HepG2 (cell line): ENCODE measurements at regions not wholly inside any gene's neighbourhood (a gene's known extent, or its start where the extent isn't known, plus 50 kb on each side); places are given as distances from the start of the nearest gene placed in this dataset.

Source experiments
- KAT2B ChIP-seq: fragments of 150-350 bp; IDR thresholded peaks from 2 replicates; pipeline ENCODE4 v1.6.1; 2014; ENCODE audit warnings: low read depth, low read length, borderline replicate concordance
- NBN ChIP-seq: fragments of 450-650 bp; conservative IDR thresholded peaks from 2 replicates; pipeline ENCODE4 v1.6.1; 2017
- RFX1 ChIP-seq: fragments of 450-650 bp; IDR thresholded peaks from 2 replicates; pipeline ENCODE4 v1.6.1; 2017
- RFX5 ChIP-seq: IDR thresholded peaks from 2 replicates; pipeline ENCODE4 v1.6.1; 2011; ENCODE audit warnings: low read depth, low read length, improper control_type of control experiment
- TSC22D2 ChIP-seq: sonication (generic); formaldehyde crosslinking; IDR thresholded peaks from 2 replicates; pipeline ENCODE4 v1.5.1; 2020; ENCODE audit warnings: missing genetic modification reagents, mild to moderate bottlenecking, borderline replicate concordance
- ZNF558 ChIP-seq: sonication (generic); formaldehyde crosslinking; IDR thresholded peaks from 2 replicates; pipeline ENCODE4 v1.9.0; 2022; ENCODE audit warnings: mild to moderate bottlenecking, missing genetic modification reagents, borderline replicate concordance

DNA sequence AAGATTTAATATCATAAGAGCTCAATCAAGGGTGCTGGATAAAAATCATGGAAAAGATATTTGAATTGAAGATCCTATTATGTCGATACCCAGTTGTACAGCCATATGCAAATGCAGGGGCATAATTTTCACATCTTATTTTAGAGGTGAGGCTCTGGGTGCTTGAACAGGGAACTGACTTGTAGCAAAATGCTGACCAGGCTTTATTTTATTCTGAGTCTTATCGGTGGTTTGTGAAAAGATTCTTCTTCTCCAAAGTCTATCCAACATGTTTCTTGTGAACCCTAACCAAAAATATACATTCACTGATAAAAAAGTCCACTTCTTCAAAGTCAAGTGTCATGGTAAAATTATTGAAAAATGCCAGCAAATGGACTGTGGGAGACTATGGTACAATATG, 475.5 kb upstream of the NEGR1 start:
- TF ChIP-seq TSC22D2 (CRISPR knock-in tag) (no peak), ZNF558 (CRISPR knock-in tag) (no peak), RFX5 (no peak), NBN (no peak), KAT2B (no peak), RFX1 (no peak)
